Psoas muscle (tissue), 7 donors: ENCODE measurements at regions not wholly inside any gene's neighbourhood (a gene's known extent, or its start where the extent isn't known, plus 50 kb on each side); places are given as distances from the start of the nearest gene placed in this dataset.

ENCODE experiments used
- ATAC-seq, 4 donors: fragments of 200-7000 bp; cut with Tn5 transposase; one replicate each; pipeline ENCODE4 v1.9.1; 2020; ENCODE audit warnings: moderate library complexity in 3 of 4, mild to moderate bottlenecking in 2 of 4
- DNase-seq, 2 donors: peaks; one replicate each; pipeline ENCODE4 v3.0.0-alpha.2; 2020
- H3K27ac ChIP-seq: fragments of 200-600 bp; one replicate; pipeline ENCODE4 v1.8.0; 2022
- H3K27me3 ChIP-seq, 3 donors: fragments of 200-600 bp in 1 of 3; one replicate each; pipeline versions ENCODE4 v1.6.1 to v1.8.0; 2013 to 2022; ENCODE audit warnings: low read length in 2 of 3, mild to moderate bottlenecking in 2 of 3, moderate library complexity in 1 of 3; ENCODE audit not compliant: insufficient read depth in 3 of 3
- H3K36me3 ChIP-seq, 2 donors: fragments of 200-600 bp in 1 of 2; one replicate each; pipeline versions ENCODE4 v1.6.1 to v1.8.0; 2013 to 2022; ENCODE audit warnings: low read depth in 1 of 2, mild to moderate bottlenecking in 1 of 2, moderate library complexity in 1 of 2; ENCODE audit not compliant: insufficient read depth in 1 of 2
- H3K4me1 ChIP-seq: fragments of 200-600 bp; one replicate; pipeline ENCODE4 v1.8.0; 2022
- H3K4me3 ChIP-seq: fragments of 200-600 bp; one replicate; pipeline ENCODE4 v1.8.0; 2022; ENCODE audit warnings: mild to moderate bottlenecking
- H3K9me3 ChIP-seq: fragments of 200-600 bp; one replicate; pipeline ENCODE4 v1.8.0; 2022
- WGBS, 3 donors: extraction: QIAGEN DNeasy Blood & Tissue Kit; methylation state at CpG; one replicate each; pipeline versions ENCODE4 v1.1.6 to v1.1.7; 2013; 5-methylcytosine and 5-hydroxymethylcytosine counted together
- intact Hi-C, 2 donors: fragments of 100-400 bp; cut with DNase I; formaldehyde crosslinking; loops; one replicate each; pipeline versions ENCODE4 v1.11.0 to v1.14.2; 2022
- TF ChIP-seq, protein P1 (sequence below): fragments of 200-600 bp; IDR thresholded peaks from one replicate; pipeline ENCODE4 v1.8.0; 2022; ENCODE audit warnings: antibody characterized with exemption
- donor health status: healthy with polysubstance abuse.
- donor health status: DM: no; HTN: no; CAD: no; lungs with moderate emphysema.
- donor health status: Bipolar disorder and iron deficiency.
- donor health status: healthy.
- donor health status: DM: yes; HTN: yes; CAD: no.
- donor health status: DM: no; HTN: no; CAD: no.
- donor health status: DM: yes; HTN: yes; CAD: no.

GRCh38 chr15:70429056-70429722 is 331.5 kb upstream of the TLE3 start:
- TF ChIP-seq, protein P1, sequence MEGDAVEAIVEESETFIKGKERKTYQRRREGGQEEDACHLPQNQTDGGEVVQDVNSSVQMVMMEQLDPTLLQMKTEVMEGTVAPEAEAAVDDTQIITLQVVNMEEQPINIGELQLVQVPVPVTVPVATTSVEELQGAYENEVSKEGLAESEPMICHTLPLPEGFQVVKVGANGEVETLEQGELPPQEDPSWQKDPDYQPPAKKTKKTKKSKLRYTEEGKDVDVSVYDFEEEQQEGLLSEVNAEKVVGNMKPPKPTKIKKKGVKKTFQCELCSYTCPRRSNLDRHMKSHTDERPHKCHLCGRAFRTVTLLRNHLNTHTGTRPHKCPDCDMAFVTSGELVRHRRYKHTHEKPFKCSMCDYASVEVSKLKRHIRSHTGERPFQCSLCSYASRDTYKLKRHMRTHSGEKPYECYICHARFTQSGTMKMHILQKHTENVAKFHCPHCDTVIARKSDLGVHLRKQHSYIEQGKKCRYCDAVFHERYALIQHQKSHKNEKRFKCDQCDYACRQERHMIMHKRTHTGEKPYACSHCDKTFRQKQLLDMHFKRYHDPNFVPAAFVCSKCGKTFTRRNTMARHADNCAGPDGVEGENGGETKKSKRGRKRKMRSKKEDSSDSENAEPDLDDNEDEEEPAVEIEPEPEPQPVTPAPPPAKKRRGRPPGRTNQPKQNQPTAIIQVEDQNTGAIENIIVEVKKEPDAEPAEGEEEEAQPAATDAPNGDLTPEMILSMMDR = no peak
- peaks cover 0 to 2% (median 0%) of the 10 kb centered on the region in 3 donors for H3K27me3 ChIP-seq
- WGBS, 3 donors = 93 to 98% (median 98%) methylated on average over 5 of the region's 5 CpGs
- intact Hi-C loops = no loop called here
- DNase-seq (no peak), ATAC-seq (no peak)
- no peaks in the 10 kb centered on the region for H3K9me3 ChIP-seq
- no peaks in the 10 kb centered on the region for H3K4me1 ChIP-seq
- no peak overlapping the region for H3K4me3 ChIP-seq
- H3K36me3 ChIP-seq = no peaks in the 10 kb centered on the region
- no peak overlapping the region for H3K27ac ChIP-seq

GRCh38 chr15:70428211-70428822 is 330.6 kb upstream of the TLE3 start:
- H3K36me3 ChIP-seq = no peaks in the 10 kb centered on the region
- DNase-seq (no peak), ATAC-seq (no peak)
- no peaks in the 10 kb centered on the region for H3K9me3 ChIP-seq
- intact Hi-C loops = no loop called here
- H3K4me1 ChIP-seq = no peaks in the 10 kb centered on the region
- H3K27ac ChIP-seq = no peak overlapping the region
- 90 to 99% (median 91%) methylated on average over 3 of the region's 3 CpGs for WGBS, 3 donors
- peaks cover 0 to 5% (median 2%) of the 10 kb centered on the region in 3 donors for H3K27me3 ChIP-seq
- H3K4me3 ChIP-seq = no peak overlapping the region
- TF ChIP-seq, protein P1 = no peak

DNA sequence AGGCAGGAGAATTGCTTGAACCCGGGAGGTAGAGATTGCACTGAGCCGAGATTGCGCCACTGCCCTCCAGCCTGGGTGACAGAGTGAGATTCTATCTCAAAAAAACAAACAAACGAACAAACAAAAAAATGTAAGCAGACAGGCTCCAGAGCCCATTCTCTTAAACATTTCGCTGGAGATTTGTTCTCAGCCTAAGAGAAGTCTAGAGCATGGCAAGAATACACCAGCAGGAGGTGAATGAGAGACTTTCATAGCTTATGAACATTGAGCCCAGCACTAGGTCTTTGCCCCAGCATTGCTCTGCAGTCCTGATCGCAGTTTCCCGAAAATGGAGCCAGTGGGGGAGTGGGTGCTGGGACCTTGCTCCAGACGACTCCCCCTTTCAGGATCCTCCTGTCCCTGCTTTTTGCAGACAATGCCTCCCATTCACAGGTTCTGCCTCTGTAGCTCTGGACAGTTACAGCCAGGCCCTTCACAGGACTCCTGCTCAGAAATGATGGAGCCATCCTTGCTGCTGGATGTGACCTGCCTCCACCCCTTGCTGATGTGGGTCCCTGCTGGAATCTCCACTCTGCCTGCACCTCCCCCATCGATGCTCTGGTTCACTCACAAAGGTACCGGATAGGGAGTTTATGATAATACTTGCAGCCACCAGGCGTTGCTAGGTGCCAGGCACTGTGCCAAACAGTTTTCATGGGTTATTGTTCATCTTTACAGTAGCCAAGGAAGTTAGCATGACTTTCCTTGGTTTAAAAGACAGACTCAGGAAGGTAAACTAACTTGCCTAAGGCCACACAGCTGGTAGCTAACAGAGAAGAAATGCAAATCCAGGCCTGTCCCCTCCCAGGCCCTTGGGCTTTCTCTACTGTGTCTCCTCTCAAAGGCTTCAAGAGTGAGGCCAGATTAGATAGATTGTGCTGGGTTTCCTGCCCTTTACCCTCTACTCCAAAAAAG is 329.7 kb upstream of the TLE3 start:
- no peak overlapping the region for H3K27ac ChIP-seq
- H3K9me3 ChIP-seq = no peaks in the 10 kb centered on the region
- no peaks in the 10 kb centered on the region for H3K36me3 ChIP-seq
- WGBS, 3 donors = 82 to 87% (median 87%) methylated on average over 11 of the region's 11 CpGs
- TF ChIP-seq, protein P1 = no peak
- no peak for DNase-seq
- no peak for ATAC-seq
- intact Hi-C loops = no loop called here
- no peak overlapping the region for H3K4me3 ChIP-seq
- H3K4me1 ChIP-seq = no peaks in the 10 kb centered on the region
- H3K27me3 ChIP-seq = peaks cover 0 to 9% (median 2%) of the 10 kb centered on the region in 3 donors

DNA sequence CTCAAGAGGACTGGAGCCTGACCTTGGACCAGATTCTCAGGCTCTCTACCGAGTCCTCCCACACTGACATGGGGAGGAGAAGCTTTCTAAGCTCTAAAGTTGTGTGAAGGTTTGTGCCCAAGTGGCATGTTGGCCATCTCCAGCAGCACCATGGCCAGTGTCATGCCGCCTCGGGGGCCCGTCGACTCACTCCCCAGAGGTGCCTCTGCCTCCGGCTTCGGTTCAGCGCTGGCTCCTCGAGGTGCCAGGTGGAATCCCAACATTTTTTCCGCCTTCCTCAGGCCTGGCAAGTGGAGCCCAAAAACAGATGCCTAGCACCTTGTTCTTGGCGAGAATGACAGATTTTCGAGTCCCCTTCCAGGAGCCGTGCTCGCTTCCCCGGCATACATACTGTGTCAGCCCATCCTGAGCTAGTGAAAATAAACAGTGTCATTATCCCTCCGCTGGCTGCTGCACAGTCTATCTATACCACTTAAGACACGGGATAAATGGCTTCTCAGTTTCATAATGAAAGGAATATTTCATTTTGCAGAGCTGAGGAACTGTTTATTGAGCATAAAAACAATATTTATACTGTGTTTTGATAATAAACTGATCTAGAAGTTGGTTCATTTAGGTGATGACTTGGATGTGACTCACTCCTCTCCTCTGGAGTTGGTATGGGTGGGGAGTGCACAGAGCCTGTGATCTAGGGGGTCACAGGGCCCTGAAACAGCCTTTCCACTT is 328.5 kb upstream of the TLE3 start:
- no peaks in the 10 kb centered on the region for H3K36me3 ChIP-seq
- no peak for ATAC-seq
- DNase-seq = no peak
- 88 to 89% (median 88%) methylated on average over 17 of the region's 17 CpGs for WGBS, 3 donors
- no peak overlapping the region for H3K4me3 ChIP-seq
- peaks cover 0 to 16% (median 2%) of the 10 kb centered on the region in 3 donors for H3K27me3 ChIP-seq
- no peak overlapping the region for H3K27ac ChIP-seq
- intact Hi-C loops = no loop called here
- TF ChIP-seq, protein P1 = no peak
- no peaks in the 10 kb centered on the region for H3K4me1 ChIP-seq
- no peaks in the 10 kb centered on the region for H3K9me3 ChIP-seq
